ENCODE measurements at regions not wholly inside any gene's neighbourhood (a gene's known extent, or its start where the extent isn't known, plus 50 kb on each side); places are given as distances from the start of the nearest gene placed in this dataset.

GRCh38 chr3:87120881-87121280 is 106.2 kb upstream of the CHMP2B start:
- TF ChIP-seq CTCF (IDR thresholded peaks at IDR 0.05) (no peak), POLR2A (IDR thresholded peaks at IDR 0.05) (no peak)

Measured in testis (tissue), 2 donors.